Body of pancreas (tissue), 4 donors: ENCODE measurements at regions not wholly inside any gene's neighbourhood (a gene's known extent, or its start where the extent isn't known, plus 50 kb on each side); places are given as distances from the start of the nearest gene placed in this dataset.

ENCODE experiments used
- CTCF ChIP-seq, 7 experiments: fragments of 450-650 bp in 4 of 7; fragments of 200-600 bp in 3 of 7; sonication (generic) in 3 of 7; IDR thresholded peaks; one replicate each; pipeline ENCODE4 v1.5.1; 2016 to 2019; ENCODE audit warnings: antibody characterized with exemption in 7 of 7
- POLR2A ChIP-seq, 3 donors: fragments of 450-650 bp; IDR thresholded peaks; one replicate each; pipeline ENCODE4 v1.6.1; 2016; ENCODE audit warnings: antibody characterized with exemption in 3 of 3, mild to moderate bottlenecking in 2 of 3

- TF ChIP-seq CTCF (IDR thresholded peaks at IDR 0.05), result no peak
- no peak for TF ChIP-seq POLR2A (IDR thresholded peaks at IDR 0.05)
Measured at GRCh38 chr2:64905338-64906024, 83.7 kb upstream of the SLC1A4 start.
